Mucosa of rectum (tissue), 2 donors: ENCODE measurements at regions not wholly inside any gene's neighbourhood (a gene's known extent, or its start where the extent isn't known, plus 50 kb on each side); places are given as distances from the start of the nearest gene placed in this dataset.
"Not testable (repeated sequence)": the region's sequence is repeated elsewhere in the genome, so short reads cannot be mapped to it uniquely, and the experiment has no call there.

Experiments
- H3K27ac ChIP-seq, 2 donors: one replicate each; pipeline ENCODE4 v1.7.0; 2013; ENCODE audit warnings: inconsistent platforms in 2 of 2, low read depth in 2 of 2, low read length in 2 of 2
- H3K27me3 ChIP-seq, 2 donors: one replicate each; pipeline ENCODE4 v1.7.0; 2013; ENCODE audit warnings: low read length in 2 of 2; ENCODE audit not compliant: control insufficient read depth in 2 of 2, insufficient read depth in 2 of 2
- H3K36me3 ChIP-seq, 2 donors: one replicate each; pipeline ENCODE4 v1.7.0; 2013; ENCODE audit warnings: low read length in 2 of 2; ENCODE audit not compliant: control insufficient read depth in 2 of 2, insufficient read depth in 2 of 2
- H3K4me1 ChIP-seq, 2 donors: one replicate each; pipeline ENCODE4 v1.7.0; 2013; ENCODE audit warnings: low read length in 2 of 2, mild to moderate bottlenecking in 1 of 2; ENCODE audit not compliant: control insufficient read depth in 2 of 2, insufficient read depth in 2 of 2
- H3K4me3 ChIP-seq, 2 donors: one replicate each; pipeline ENCODE4 v1.7.0; 2013; ENCODE audit warnings: low read length in 2 of 2
- H3K9ac ChIP-seq, 2 donors: one replicate each; pipeline ENCODE4 v1.7.0; 2013; ENCODE audit warnings: low read length in 2 of 2, low read depth in 1 of 2, mild to moderate bottlenecking in 1 of 2
- H3K9me3 ChIP-seq, 2 donors: one replicate each; pipeline ENCODE4 v1.7.0; 2013; ENCODE audit warnings: low read length in 2 of 2; ENCODE audit not compliant: control insufficient read depth in 2 of 2
- donor health status: healthy.
- donor health status: Normal muscosa, but diverticular disease.

- no peak overlapping the region for H3K9ac ChIP-seq
- no peaks in the 10 kb centered on the region for H3K27me3 ChIP-seq
Measured at GRCh38 chr13:84118839-84119409, 236.7 kb upstream of the SLITRK1 start.

GRCh38 chr13:84098273-84098672 is 216.0 kb upstream of the SLITRK1 start:
- Histone ChIP-seq H3K9me3 (no peaks in the 10 kb centered on the region), H3K36me3 (no peaks in the 10 kb centered on the region), H3K4me3 (no peak overlapping the region), H3K27ac (no peak overlapping the region), H3K4me1 (no peaks in the 10 kb centered on the region), H3K9ac (no peak overlapping the region), H3K27me3 (no peaks in the 10 kb centered on the region)

More at GRCh38 chr13:84118839-84119409, 236.7 kb upstream of the SLITRK1 start:
- Histone ChIP-seq H3K9me3 (no peaks in the 10 kb centered on the region), H3K4me3 (no peak overlapping the region), H3K36me3 (no peaks in the 10 kb centered on the region), H3K27ac (no peak overlapping the region), H3K4me1 (no peaks in the 10 kb centered on the region)

GRCh38 chr13:84097148-84097547 is 214.9 kb upstream of the SLITRK1 start:
- no peaks in the 10 kb centered on the region for H3K9me3 ChIP-seq
- no peaks in the 10 kb centered on the region for H3K36me3 ChIP-seq
- no peak overlapping the region for H3K4me3 ChIP-seq
- H3K27me3 ChIP-seq: no peaks in the 10 kb centered on the region
- no peak overlapping the region for H3K9ac ChIP-seq
- H3K27ac ChIP-seq: no peak overlapping the region
- H3K4me1 ChIP-seq: no peaks in the 10 kb centered on the region

- Histone ChIP-seq H3K4me1 (no peaks in the 10 kb centered on the region), H3K27me3 (no peaks in the 10 kb centered on the region), H3K4me3 (no peak overlapping the region), H3K36me3 (no peaks in the 10 kb centered on the region), H3K9me3 (no peaks in the 10 kb centered on the region), H3K9ac (no peak overlapping the region), H3K27ac (no peak overlapping the region)
Measured at GRCh38 chr13:84096216-84096615, 213.9 kb upstream of the SLITRK1 start.

- no peak overlapping the region for H3K4me3 ChIP-seq
- H3K27me3 ChIP-seq: no peaks in the 10 kb centered on the region
- H3K9ac ChIP-seq: no peak overlapping the region
- H3K4me1 ChIP-seq: no peaks in the 10 kb centered on the region
- no peaks in the 10 kb centered on the region for H3K36me3 ChIP-seq
- no peaks in the 10 kb centered on the region for H3K9me3 ChIP-seq
- no peak overlapping the region for H3K27ac ChIP-seq
Measured at GRCh38 chr13:84088996-84089395, 206.7 kb upstream of the SLITRK1 start.

- Histone ChIP-seq H3K9me3 (peaks cover 0 to 4% of the 10 kb centered on the region in 2 donors), H3K27ac (no peak overlapping the region), H3K9ac (no peak overlapping the region), H3K36me3 (no peaks in the 10 kb centered on the region), H3K27me3 (no peaks in the 10 kb centered on the region), H3K4me3 (no peak overlapping the region), H3K4me1 (no peaks in the 10 kb centered on the region)
Measured at GRCh38 chr13:84086847-84087162, 204.5 kb upstream of the SLITRK1 start.

GRCh38 chr13:84086098-84086846 is 204.0 kb upstream of the SLITRK1 start:
- H3K27ac ChIP-seq, H3K9ac ChIP-seq, H3K4me1 ChIP-seq, H3K36me3 ChIP-seq, H3K9me3 ChIP-seq, H3K27me3 ChIP-seq, H3K4me3 ChIP-seq: not testable (repeated sequence)

- Histone ChIP-seq H3K9me3 (peaks cover 2 to 4% of the 10 kb centered on the region in 2 donors), H3K27me3 (no peaks in the 10 kb centered on the region), H3K4me1 (no peaks in the 10 kb centered on the region)
Measured at GRCh38 chr13:84082462-84082861, 200.2 kb upstream of the SLITRK1 start.

GRCh38 chr13:84080748-84081530 is 198.7 kb upstream of the SLITRK1 start:
- H3K4me1 ChIP-seq: no peaks in the 10 kb centered on the region
- no peaks in the 10 kb centered on the region for H3K36me3 ChIP-seq
- no peaks in the 10 kb centered on the region for H3K27me3 ChIP-seq
- H3K9me3 ChIP-seq: peaks cover 2 to 4% of the 10 kb centered on the region in 2 donors
- H3K27ac ChIP-seq: no peak overlapping the region
- H3K9ac ChIP-seq: no peak overlapping the region
- H3K4me3 ChIP-seq: no peak overlapping the region

More at GRCh38 chr13:84082462-84082861, 200.2 kb upstream of the SLITRK1 start:
- H3K4me3 ChIP-seq: no peak overlapping the region
- H3K36me3 ChIP-seq: no peaks in the 10 kb centered on the region
- no peak overlapping the region for H3K9ac ChIP-seq
- no peak overlapping the region for H3K27ac ChIP-seq

GRCh38 chr13:84077271-84077670 is 195.0 kb upstream of the SLITRK1 start:
- H3K27ac ChIP-seq: no peak overlapping the region
- H3K4me1 ChIP-seq: no peaks in the 10 kb centered on the region
- no peaks in the 10 kb centered on the region for H3K27me3 ChIP-seq
- H3K9me3 ChIP-seq: peaks cover 2% of the 10 kb centered on the region in 2 donors
- no peak overlapping the region for H3K4me3 ChIP-seq
- no peaks in the 10 kb centered on the region for H3K36me3 ChIP-seq
- H3K9ac ChIP-seq: no peak overlapping the region
